Epithelial cell of esophagus (primary cell): ENCODE measurements at regions not wholly inside any gene's neighbourhood (a gene's known extent, or its start where the extent isn't known, plus 50 kb on each side); places are given as distances from the start of the nearest gene placed in this dataset.
A peak's percentile ranks its signal among the peaks of the same experiment; 100 is the strongest.

Experiments used
- DNase-seq: peaks from one replicate; pipeline ENCODE4 v3.0.0; 2010; ENCODE audit warnings: low read depth
- H3K4me3 ChIP-seq: 2 replicates; pipeline ENCODE4 v1.5.1; 2011; ENCODE audit warnings: mild to moderate bottlenecking, low read length, control low read depth
- TF ChIP-seq, protein P1 (sequence below): IDR thresholded peaks from 2 replicates; pipeline ENCODE4 v1.5.1; 2011; ENCODE audit warnings: low read depth, mild to moderate bottlenecking, low read length, control low read depth, inconsistent platforms; ENCODE audit not compliant: insufficient read depth; ENCODE audit errors: missing control alignments

DNA sequence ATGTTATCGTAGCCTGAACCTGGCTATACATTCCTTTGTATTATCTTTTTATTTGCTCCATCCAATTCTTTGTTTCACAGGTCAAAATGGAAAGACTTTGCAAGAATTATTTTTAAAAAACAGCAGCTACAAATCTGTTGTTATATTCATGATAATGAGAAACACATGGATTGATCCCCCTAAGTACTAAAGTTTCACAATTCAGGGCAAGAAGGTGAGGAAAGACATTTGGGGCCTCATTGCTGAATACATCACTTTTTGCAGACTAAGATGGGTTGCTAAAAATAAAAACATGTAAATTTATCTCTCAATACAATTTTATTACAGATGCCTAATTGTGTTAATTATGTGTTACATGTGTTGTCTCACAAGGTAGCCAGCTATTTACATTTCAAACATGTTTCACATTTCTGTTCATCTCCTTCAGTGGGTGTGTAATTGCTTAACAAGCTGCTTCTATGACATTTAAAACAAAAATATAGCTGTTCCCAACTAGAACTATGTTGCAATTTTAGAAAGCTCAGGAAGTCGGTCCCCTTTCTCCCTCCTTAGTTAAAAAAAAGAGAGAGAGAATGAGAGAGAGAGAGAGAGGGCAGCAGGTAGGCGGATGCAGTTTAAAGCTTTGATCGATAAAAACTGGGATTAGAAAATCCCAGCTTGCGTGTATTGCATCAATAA lies 606.3 kb upstream of the FZD8 start:
- no peak overlapping the region for H3K4me3 ChIP-seq
- TF ChIP-seq, protein P1, sequence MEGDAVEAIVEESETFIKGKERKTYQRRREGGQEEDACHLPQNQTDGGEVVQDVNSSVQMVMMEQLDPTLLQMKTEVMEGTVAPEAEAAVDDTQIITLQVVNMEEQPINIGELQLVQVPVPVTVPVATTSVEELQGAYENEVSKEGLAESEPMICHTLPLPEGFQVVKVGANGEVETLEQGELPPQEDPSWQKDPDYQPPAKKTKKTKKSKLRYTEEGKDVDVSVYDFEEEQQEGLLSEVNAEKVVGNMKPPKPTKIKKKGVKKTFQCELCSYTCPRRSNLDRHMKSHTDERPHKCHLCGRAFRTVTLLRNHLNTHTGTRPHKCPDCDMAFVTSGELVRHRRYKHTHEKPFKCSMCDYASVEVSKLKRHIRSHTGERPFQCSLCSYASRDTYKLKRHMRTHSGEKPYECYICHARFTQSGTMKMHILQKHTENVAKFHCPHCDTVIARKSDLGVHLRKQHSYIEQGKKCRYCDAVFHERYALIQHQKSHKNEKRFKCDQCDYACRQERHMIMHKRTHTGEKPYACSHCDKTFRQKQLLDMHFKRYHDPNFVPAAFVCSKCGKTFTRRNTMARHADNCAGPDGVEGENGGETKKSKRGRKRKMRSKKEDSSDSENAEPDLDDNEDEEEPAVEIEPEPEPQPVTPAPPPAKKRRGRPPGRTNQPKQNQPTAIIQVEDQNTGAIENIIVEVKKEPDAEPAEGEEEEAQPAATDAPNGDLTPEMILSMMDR = no peak
- no peak for DNase-seq

DNA sequence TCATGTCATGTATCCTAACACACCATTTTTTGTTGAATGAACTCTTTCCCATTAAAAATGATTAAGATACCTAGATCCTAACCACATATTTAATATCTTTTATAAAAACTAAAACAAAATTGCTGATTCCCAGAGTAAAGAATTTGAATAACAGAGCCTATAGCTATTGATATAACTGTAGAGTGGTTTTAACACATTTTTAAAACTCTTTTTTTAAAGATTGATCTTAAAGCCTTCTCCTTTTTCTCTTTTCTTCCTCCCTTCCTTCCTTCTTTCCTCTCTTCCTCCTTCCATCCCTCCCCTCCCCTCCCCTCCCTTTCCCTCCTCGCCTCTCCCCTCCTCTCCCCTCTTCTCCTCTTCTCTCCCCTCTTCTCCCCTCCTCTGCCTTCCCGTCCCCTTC lies 605.4 kb upstream of the FZD8 start:
- no peak overlapping the region for H3K4me3 ChIP-seq
- TF ChIP-seq, protein P1 = no peak
- DNase-seq = no peak

DNA sequence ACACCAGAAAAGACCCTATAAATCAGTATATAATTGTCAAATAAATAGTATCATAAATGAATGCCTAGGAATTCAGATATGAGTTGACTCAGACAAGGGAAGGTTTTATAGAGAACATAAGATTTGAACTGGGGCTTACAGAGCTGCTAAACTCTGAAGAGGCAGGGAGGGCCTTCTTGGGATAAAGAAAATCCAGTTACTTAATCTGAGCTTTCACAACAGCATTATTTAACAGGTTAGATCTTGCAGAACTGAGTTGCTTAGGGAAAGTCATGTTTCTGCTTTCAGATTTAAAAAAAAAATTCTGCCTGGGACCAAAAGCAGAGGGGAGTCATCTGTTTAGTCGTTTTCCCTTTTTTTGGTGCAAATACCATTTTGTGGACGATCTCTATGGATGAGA lies 594.8 kb upstream of the FZD8 start:
- no peak overlapping the region for H3K4me3 ChIP-seq
- peak; percentile 75 for DNase-seq
- TF ChIP-seq, protein P1 = no peak

DNA sequence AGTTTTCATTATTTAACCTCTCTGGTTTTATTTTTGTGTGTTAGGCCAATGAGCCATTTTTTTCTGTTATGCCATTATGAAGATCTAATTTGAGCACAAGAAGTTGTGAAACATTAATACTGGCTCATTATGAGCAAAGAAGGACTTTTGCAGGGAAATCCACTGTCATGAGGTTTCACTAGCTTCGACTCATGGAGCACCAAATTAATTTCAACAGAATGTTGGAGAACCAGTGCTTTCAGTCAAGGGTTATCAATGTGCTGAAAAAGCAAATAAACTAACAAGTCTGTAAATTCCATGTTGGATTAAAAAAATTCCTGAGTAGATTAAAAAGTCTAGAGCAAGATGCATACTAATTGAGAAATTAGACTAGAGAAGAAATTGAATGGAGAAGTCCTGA lies 594.2 kb upstream of the FZD8 start:
- peak; percentile 30 for DNase-seq
- TF ChIP-seq, protein P1 = no peak

DNA sequence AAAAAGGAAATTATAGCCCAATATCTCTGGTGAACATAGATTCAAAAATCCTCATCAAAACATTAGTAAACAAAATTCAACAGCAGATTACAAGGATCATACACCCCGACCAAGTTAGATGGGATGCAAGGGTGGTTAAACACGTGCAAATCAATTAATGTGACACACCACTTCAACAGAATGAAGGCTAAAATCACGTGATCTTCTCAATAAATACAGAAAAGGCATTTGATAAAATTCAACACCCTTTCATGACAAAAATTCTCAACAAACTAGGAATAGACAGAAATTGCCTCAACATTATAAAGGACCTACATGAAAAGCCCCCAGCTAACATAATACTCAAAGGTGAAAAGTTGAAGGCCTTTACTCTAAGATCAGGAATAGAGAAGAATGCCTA lies 590.8 kb upstream of the FZD8 start:
- TF ChIP-seq, protein P1 = no peak
- DNase-seq = no peak
- H3K4me3 ChIP-seq = no peak overlapping the region

More for the DNA sequence above, 594.2 kb upstream of the FZD8 start:
- no peak overlapping the region for H3K4me3 ChIP-seq

DNA sequence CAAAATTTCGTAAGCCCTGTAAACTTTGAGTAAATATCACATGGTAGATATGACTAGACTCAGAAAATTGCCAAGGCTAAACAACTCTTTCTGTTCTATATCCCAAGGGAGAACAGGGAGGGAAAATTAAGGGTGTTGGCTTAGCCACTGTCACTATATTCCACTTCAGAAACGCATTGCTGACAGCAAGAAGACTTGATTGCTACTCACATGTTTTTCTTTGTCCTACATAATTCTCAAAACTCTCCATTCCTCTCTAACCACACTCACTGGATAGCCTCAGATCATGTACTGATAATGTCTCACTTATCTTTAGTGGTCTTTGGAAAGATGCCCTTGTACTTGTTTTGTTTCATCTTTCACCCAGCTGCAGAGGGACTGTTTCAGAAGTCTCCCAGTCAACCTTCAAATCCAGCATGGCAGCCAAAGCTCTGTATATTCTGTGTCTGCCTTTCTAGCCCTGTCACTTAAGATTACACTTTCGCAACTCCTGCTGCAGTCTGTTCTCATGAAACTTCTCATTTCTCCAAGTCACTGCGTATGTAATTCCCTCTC lies 582.4 kb upstream of the FZD8 start:
- peak; percentile 59 for DNase-seq
- no peak overlapping the region for H3K4me3 ChIP-seq
- TF ChIP-seq, protein P1 = no peak

DNA sequence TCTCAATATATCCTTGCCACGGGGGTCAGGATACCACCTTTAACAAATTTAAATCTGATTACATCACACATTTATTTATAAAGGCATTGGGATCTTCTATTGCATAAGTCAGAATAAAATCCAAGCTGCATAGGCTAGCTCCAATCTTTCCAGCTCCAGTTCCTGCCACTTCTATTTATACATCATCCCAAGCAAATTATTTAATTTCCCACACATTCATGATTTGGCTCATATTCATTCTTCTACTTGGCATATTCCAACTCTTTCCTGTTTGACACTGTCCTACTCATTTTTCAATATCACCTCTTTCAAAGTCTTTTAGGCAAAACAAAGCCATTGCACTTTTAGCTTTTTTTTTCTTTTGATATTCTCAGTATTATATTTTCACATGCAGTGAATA lies 579.0 kb upstream of the FZD8 start:
- no peak overlapping the region for H3K4me3 ChIP-seq
- DNase-seq = no peak
- TF ChIP-seq, protein P1 = no peak
